LNCAP (cell line): ENCODE measurements at regions not wholly inside any gene's neighbourhood (a gene's known extent, or its start where the extent isn't known, plus 50 kb on each side); places are given as distances from the start of the nearest gene placed in this dataset.

Source experiments
- TF ChIP-seq, protein P1 (sequence below): fragments of 450-650 bp; IDR thresholded peaks from 2 replicates; pipeline ENCODE4 v1.5.1; 2017; ENCODE audit warnings: mild to moderate bottlenecking

DNA sequence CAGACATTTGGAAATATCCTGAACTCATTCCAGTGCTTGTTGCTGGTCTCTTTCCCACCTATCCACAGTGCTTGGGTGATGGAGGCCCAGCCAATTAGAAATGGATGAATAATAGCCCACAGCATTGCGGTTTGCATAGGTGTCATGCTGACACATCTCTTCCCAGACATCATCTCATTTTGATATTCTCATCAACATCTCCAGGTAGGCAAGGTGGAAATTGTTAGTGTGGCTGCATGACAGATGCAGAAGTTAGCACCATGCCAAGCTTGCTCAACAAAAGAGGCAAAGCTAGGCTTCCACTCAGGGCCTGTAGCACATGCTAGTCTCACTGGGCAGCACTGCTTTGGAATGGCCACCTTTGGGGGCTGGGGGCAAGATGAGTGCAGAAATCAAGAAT lies 1118.9 kb downstream of the VRK1 start:
- TF ChIP-seq, protein P1, sequence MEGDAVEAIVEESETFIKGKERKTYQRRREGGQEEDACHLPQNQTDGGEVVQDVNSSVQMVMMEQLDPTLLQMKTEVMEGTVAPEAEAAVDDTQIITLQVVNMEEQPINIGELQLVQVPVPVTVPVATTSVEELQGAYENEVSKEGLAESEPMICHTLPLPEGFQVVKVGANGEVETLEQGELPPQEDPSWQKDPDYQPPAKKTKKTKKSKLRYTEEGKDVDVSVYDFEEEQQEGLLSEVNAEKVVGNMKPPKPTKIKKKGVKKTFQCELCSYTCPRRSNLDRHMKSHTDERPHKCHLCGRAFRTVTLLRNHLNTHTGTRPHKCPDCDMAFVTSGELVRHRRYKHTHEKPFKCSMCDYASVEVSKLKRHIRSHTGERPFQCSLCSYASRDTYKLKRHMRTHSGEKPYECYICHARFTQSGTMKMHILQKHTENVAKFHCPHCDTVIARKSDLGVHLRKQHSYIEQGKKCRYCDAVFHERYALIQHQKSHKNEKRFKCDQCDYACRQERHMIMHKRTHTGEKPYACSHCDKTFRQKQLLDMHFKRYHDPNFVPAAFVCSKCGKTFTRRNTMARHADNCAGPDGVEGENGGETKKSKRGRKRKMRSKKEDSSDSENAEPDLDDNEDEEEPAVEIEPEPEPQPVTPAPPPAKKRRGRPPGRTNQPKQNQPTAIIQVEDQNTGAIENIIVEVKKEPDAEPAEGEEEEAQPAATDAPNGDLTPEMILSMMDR, result no peak

DNA sequence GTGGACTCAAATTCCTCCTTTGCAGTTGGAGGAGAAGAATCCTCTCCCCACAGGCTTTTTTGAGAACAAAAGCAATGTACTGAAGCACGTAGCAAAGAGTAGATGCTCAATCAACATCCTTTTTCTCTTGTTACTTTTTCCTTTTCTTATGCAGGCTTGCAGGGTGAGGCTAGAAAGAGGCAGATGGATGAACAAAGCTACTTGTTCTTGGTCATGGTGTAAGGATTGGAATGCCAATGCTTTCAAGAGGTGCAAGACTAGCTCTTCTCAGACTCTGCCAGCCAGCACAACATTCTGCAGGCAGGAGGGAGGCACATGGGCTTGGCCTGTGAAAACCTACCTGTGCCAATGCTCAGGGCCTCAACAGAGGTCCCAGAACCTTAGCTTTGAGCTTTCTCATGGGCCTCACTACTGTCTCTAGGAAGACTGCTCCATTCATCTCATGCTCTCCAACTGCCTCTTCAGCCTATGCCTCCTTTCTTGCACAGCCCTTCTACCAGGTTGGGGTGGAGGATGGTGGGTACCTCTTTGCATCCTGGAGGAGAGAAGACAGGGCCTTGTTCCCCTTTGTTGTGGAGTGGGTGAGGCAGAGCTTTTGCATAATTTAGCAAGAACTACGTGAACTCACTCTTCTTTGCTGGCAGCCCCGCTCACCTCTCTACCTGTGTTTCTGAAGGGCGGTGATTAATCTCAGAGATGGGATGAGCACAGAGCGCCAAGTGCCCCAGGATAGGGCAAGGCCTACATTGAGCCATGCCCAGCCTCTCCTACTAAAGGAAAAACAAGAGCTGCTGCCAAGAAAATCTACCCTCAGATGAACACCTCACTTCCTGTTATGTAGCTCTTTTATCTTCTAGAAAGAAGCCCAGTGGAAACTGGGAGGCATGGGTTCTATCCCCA lies 1119.7 kb downstream of the VRK1 start:
- TF ChIP-seq, protein P1, result no peak

DNA sequence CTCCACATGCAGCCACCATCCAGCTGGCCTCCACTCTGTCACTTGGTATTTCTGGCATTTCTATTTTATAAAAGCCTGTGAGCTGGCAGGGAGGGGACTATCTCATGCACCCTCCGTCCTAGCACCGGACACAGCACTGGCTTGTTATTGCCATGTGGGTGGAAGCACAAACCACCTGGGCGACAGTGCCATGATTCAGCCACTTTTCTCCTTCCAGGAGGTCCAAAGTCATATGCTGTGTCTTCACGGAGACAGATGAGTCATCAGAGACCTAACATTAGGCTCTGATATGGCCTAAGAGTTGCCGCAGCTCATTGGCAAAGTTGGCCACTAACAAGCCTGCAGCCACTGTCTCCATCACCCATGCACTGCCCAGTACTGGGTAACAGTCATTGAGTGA lies 1123.0 kb downstream of the VRK1 start:
- TF ChIP-seq, protein P1, result no peak

DNA sequence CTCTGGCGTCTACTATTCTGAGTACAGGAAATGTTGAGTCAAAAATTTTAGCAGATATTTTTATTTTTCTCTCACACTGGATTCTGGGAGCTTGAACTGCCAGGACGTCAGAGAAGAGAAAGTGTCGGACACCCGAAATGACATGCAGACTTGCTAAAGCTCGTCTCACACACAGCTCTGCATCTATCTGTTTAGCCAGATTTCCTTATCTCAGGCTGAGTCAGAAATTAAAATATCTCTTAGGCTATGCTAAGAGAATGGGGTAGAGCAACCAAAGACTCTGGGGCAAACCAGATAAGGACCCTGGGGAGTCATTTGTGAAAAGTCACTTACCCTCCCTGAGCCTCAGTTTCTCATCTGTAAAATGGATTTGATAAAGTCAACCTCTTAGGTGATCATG lies 1124.1 kb downstream of the VRK1 start:
- TF ChIP-seq, protein P1, result no peak

DNA sequence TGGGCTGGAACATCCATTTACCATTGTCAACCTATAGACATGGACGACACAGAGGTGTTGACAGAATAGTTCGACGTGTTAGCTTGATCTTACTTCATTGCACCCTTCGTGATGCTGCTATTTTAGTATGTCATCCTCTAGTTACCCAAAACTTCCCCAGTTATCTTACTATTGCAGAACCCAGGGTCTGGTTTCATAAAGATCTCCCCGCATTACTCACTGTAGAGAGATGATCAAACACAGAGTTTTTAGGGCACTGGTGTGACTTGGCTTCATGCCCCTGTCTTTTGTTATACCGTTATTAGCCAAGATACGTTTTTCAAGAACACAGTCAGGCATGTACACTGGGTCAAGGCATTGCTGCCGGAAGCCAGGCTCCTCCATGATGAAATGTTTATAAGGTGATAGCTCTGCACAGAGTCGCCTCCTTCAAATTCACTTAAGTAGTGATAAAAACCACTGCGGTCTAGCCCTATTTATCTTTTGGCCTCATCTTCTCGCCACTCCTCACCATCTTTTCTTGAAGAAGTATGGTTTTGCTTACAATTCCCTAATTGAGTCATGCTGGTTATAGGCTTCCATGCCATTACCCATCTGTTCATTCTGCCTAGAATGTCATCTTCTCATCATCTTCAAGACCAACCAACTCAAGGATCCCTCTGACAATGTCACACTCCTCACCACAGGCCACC lies 1127.9 kb downstream of the VRK1 start:
- TF ChIP-seq, protein P1, result no peak

DNA sequence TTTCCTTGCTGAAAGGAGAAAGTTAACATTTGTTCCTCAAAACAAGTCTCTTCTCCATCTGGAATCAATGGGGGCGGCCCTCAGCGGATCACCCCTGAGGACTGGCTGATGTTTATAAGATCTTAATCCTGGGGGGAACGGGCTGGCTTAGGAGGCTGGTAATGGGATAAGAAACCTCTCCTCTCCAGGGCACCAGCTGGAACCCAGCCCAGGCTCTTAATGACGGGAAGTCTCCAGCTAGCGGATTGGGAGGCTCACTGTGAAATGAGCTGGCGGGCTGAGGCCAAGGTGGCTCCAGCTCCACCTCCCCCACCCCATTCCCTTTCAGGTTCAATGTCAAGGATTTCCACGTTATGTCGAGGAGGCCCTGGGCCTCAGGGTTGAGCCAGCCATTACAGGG lies 1133.0 kb downstream of the VRK1 start:
- TF ChIP-seq, protein P1, result no peak

DNA sequence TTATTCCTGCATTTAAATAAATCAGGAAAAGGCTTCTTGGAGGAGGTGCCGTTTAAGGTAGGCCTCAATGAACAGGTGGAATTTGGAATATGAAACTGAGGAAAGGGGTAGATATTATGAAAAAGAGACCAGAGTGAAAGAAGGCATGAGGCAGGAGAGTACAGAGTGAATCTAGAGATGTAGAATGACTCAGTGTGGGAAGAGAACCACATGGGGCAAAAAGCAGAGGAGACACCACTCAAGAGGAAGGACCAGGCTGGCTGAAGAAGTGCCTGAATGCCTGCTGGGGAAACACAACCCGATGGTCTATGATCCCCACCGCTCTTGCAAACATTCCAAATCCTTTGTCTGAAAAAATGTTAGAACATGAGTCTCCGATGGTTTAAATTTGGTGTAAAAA lies 1134.1 kb downstream of the VRK1 start:
- TF ChIP-seq, protein P1, result no peak
